HCT116 (cell line): ENCODE measurements at regions not wholly inside any gene's neighbourhood (a gene's known extent, or its start where the extent isn't known, plus 50 kb on each side); places are given as distances from the start of the nearest gene placed in this dataset.

ENCODE experiments used
- CEBPB ChIP-seq: IDR thresholded peaks from 2 replicates; pipeline ENCODE4 v1.6.1; 2012; ENCODE audit warnings: low read depth
- CTCF ChIP-seq, 3 experiments: fragments of 200-600 bp in 1 of 3; sonication (generic) in 1 of 3; IDR thresholded peaks in 2 of 3; conservative IDR thresholded peaks in 1 of 3; 2 replicates each; pipeline ENCODE4 v1.5.1; 2012 to 2017; ENCODE audit warnings: low read depth in 2 of 3, low read length in 2 of 3, antibody characterized with exemption in 1 of 3, borderline replicate concordance in 1 of 3, control low read depth in 1 of 3, mild to moderate bottlenecking in 1 of 3, mixed read lengths in 1 of 3, mixed run types in 1 of 3, moderate library complexity in 1 of 3; ENCODE audit not compliant: insufficient read depth in 1 of 3
- EGR1 ChIP-seq: IDR thresholded peaks from 2 replicates; pipeline ENCODE4 v1.6.1; 2012; ENCODE audit warnings: low read depth
- EZH2 ChIP-seq: fragments of 200-600 bp; sonication (generic); IDR thresholded peaks from 2 replicates; pipeline ENCODE4 v1.6.1; 2017; ENCODE audit warnings: antibody characterized with exemption, mixed run types
- EZH2phosphoT487 ChIP-seq: fragments of 200-600 bp; IDR thresholded peaks from 2 replicates; pipeline ENCODE4 v1.6.1; 2018; ENCODE audit warnings: antibody characterized with exemption, borderline replicate concordance
- JUND ChIP-seq: IDR thresholded peaks from 2 replicates; pipeline ENCODE4 v1.6.1; 2012
- MAX ChIP-seq: IDR thresholded peaks from 2 replicates; pipeline ENCODE4 v1.6.1; 2012
- POLR2A ChIP-seq: IDR thresholded peaks from 2 replicates; pipeline ENCODE4 v1.7.0; 2011; ENCODE audit warnings: borderline replicate concordance; ENCODE audit not compliant: insufficient read depth, insufficient read length; ENCODE audit errors: extremely low read depth
- POLR2AphosphoS5 ChIP-seq: IDR thresholded peaks from 2 replicates; pipeline ENCODE4 v1.6.1; 2011; ENCODE audit warnings: mild to moderate bottlenecking, low read depth, low read length, moderate library complexity
- SP1 ChIP-seq: IDR thresholded peaks from 2 replicates; pipeline ENCODE4 v1.6.1; 2012; ENCODE audit warnings: low read depth
- TCF7L2 ChIP-seq: IDR thresholded peaks from 2 replicates; pipeline ENCODE4 v1.7.0; 2011; ENCODE audit warnings: borderline replicate concordance, inconsistent platforms; ENCODE audit not compliant: insufficient read depth, insufficient read length; ENCODE audit errors: extremely low read depth
- YY1 ChIP-seq: IDR thresholded peaks from 2 replicates; pipeline ENCODE4 v1.6.1; 2011; ENCODE audit warnings: low read length, low read depth, moderate library complexity, mild to moderate bottlenecking; ENCODE audit not compliant: insufficient replicate concordance; ENCODE audit errors: extremely low read depth

GRCh38 chr1:106249365-106249764 is 807.1 kb upstream of the PRMT6 start:
- TF ChIP-seq CTCF (IDR thresholded peaks at IDR 0.05 in 2 of 3, conservative IDR thresholded peaks at IDR 0.05 in 1 of 3; ENCODE audit: borderline replicate concordance in 1 of 3, insufficient read depth in 1 of 3, low read depth in 2 of 3, low read length in 2 of 3) (no peak), JUND (no peak), SP1 (no peak), CEBPB (no peak), EZH2 (no peak), POLR2AphosphoS5 (no peak), TCF7L2 (no peak), YY1 (no peak), POLR2A (no peak), EGR1 (no peak), EZH2phosphoT487 (no peak), MAX (no peak)
